ENCODE measurements at regions not wholly inside any gene's neighbourhood (a gene's known extent, or its start where the extent isn't known, plus 50 kb on each side); places are given as distances from the start of the nearest gene placed in this dataset.

DNA sequence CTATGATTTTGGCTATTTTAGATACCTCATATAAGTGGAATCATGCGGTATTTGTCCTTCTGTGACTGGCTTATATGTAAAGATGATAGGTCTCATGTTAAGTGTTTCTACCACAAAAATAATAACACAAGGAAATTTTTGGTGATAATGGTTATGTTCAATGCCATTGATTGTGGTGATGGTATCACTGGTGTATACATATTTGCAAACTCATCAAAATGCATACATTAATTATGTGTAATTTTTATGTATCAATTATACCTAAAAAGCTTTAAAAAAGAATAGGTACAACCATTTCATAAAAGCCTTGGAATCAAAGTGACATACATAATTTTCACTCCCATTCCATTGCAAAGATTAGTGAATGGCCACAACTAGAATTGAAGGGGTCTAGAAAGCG is 178.3 kb upstream of the FMR1 start:
- TF ChIP-seq, protein P1, sequence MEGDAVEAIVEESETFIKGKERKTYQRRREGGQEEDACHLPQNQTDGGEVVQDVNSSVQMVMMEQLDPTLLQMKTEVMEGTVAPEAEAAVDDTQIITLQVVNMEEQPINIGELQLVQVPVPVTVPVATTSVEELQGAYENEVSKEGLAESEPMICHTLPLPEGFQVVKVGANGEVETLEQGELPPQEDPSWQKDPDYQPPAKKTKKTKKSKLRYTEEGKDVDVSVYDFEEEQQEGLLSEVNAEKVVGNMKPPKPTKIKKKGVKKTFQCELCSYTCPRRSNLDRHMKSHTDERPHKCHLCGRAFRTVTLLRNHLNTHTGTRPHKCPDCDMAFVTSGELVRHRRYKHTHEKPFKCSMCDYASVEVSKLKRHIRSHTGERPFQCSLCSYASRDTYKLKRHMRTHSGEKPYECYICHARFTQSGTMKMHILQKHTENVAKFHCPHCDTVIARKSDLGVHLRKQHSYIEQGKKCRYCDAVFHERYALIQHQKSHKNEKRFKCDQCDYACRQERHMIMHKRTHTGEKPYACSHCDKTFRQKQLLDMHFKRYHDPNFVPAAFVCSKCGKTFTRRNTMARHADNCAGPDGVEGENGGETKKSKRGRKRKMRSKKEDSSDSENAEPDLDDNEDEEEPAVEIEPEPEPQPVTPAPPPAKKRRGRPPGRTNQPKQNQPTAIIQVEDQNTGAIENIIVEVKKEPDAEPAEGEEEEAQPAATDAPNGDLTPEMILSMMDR (conservative IDR thresholded peaks at IDR 0.05), result no peak
- Histone ChIP-seq H3K4me1 (ENCODE audit: insufficient read depth, low read length) (no peaks in the 10 kb centered on the region; the same call in 1 of the 2 replicates), H3K9ac (ENCODE audit: extremely low read depth, insufficient read length, low read length) (no peak overlapping the region), H4K5ac (ENCODE audit: insufficient read length, low read depth, low read length) (no peak overlapping the region), H2BK20ac (ENCODE audit: low read depth, low read length, poor library complexity, severe bottlenecking) (no peak overlapping the region), H3K23ac (ENCODE audit: insufficient read length, low read depth, low read length) (no peak overlapping the region), H3K9me3 (ENCODE audit: control insufficient read depth, low read depth, low read length) (peaks cover 47% of the 10 kb centered on the region), H3K27ac (ENCODE audit: insufficient read length, low read depth, low read length) (no peak overlapping the region), H3K18ac (ENCODE audit: insufficient read length, low read depth, low read length) (no peak overlapping the region), H3K4ac (ENCODE audit: low read depth, low read length) (no peak overlapping the region), H3K79me2 (ENCODE audit: insufficient read depth, low read length) (no peaks in the 10 kb centered on the region), H2BK12ac (ENCODE audit: insufficient read length, low read depth, low read length) (no peak overlapping the region), H3K79me1 (ENCODE audit: insufficient read depth, low read depth, low read length, poor library complexity, severe bottlenecking) (no peaks in the 10 kb centered on the region), H2BK120ac (ENCODE audit: low read depth, low read length, poor library complexity, severe bottlenecking) (no peak overlapping the region), H3K14ac (ENCODE audit: insufficient read depth, low read length) (no peak overlapping the region), H3K56ac (ENCODE audit: insufficient read length, low read depth, low read length) (no peak overlapping the region), H3T11ph (ENCODE audit: low read length) (no peak overlapping the region), H2BK15ac (ENCODE audit: low read depth, low read length) (no peak overlapping the region), H2AFZ (ENCODE audit: low read length) (no peak overlapping the region), H3K27me3 (ENCODE audit: insufficient read depth, low read length) (no peaks in the 10 kb centered on the region), H2AK5ac (ENCODE audit: insufficient read length, low read length) (no peak overlapping the region), H2BK5ac (ENCODE audit: insufficient read length, low read length) (no peak overlapping the region), H4K20me1 (ENCODE audit: control insufficient read depth, insufficient read depth, insufficient read length) (no peaks in the 10 kb centered on the region), H3K4me2 (ENCODE audit: insufficient read depth, insufficient read length, low read length) (no peak overlapping the region), H4K8ac (replicated peaks; ENCODE audit: insufficient read length, low read depth, low read length) (no peak overlapping the region), H3K23me2 (ENCODE audit: insufficient read length, low read depth, low read length, poor library complexity, severe bottlenecking) (no peaks in the 10 kb centered on the region), H4K91ac (ENCODE audit: insufficient read length, low read depth, low read length) (no peak overlapping the region)
- Mint-ChIP-seq H3K4me1 (peaks cover 7 to 12% of the 10 kb centered on the region in 2 experiments), H3K4me3 (no peak overlapping the region), H3K9me3 (peaks cover 57 to 58% of the 10 kb centered on the region in 2 experiments), H3K27me3 (ENCODE audit: low read depth) (peaks cover 58% of the 10 kb centered on the region), H3K36me3 (ENCODE audit: insufficient read depth in 1 of 3, low read depth in 3 of 3) (no peaks in the 10 kb centered on the region), H3K27ac (no peak overlapping the region)
- DNase-seq, result no peak
- no CpG with 5 or more reads among the region's 2 CpGs for WGBS (ENCODE audit: extremely low coverage, insufficient read length, low lambda C conversion rate)

Measured in H9 (cell line).